ENCODE measurements at regions not wholly inside any gene's neighbourhood (a gene's known extent, or its start where the extent isn't known, plus 50 kb on each side); places are given as distances from the start of the nearest gene placed in this dataset.

DNA sequence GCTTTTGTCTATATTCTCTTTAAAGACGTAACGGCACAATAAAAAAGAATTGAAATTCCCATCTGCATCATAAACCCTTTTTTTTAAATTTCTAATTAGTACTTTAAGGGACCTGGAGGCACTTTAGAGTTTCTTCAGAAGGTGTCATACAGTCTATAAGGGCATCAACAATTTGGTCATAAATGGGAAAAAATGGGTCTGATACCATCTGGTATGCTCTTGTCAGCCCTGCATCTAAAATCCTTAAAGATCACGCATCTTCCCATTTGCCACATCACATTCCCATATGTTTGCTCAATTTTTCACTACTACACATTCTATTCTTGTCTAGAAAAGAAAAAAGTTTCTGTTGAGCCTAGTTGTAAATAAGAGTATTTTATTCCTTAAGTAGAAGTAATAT is 53.8 kb downstream of the COX7C start:
- H3K9me3 ChIP-seq (replicated peaks; ENCODE audit: low read length): no peaks in the 10 kb centered on the region
- no peaks in the 10 kb centered on the region for H3K4me1 ChIP-seq (ENCODE audit: control insufficient read depth, insufficient read depth, low read length)

DNA sequence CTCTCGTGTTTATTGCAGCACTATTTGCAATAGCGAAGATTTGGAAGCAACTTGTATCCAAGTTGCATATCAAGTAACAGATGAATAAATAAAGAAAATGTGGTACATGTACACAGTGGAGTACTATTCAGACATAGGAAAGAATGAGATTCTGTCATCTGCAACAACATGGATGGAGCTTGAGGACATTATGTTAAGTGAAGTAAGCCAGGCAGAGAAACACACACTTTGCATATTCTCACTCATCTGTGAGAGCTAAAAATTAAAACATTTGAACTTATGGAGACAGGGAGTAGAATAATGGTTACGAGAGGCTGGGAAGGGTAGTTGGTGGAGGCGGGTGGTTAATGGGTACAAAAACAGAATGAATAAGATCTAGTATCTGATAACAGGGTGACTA is 56.3 kb downstream of the COX7C start:
- Histone ChIP-seq H3K4me2 (ENCODE audit: low read length) (no peak overlapping the region), H3K4me1 (ENCODE audit: control insufficient read depth, insufficient read depth, low read length) (no peaks in the 10 kb centered on the region), H3K36me3 (ENCODE audit: insufficient read depth, low read length) (no peaks in the 10 kb centered on the region), H3K9me3 (replicated peaks; ENCODE audit: low read length) (no peaks in the 10 kb centered on the region), H3K27me3 (ENCODE audit: control insufficient read depth, insufficient read depth, low read length) (no peaks in the 10 kb centered on the region), H3K9ac (ENCODE audit: low read depth, low read length) (no peak overlapping the region), H3K4me3 (ENCODE audit: low read length) (no peak overlapping the region)

More for the DNA sequence above, 53.8 kb downstream of the COX7C start:
- Histone ChIP-seq H3K36me3 (ENCODE audit: insufficient read depth, low read length) (no peaks in the 10 kb centered on the region), H3K9ac (ENCODE audit: low read depth, low read length) (no peak overlapping the region), H3K4me2 (ENCODE audit: low read length) (no peak overlapping the region), H3K27me3 (ENCODE audit: control insufficient read depth, insufficient read depth, low read length) (no peaks in the 10 kb centered on the region), H3K4me3 (ENCODE audit: low read length) (no peak overlapping the region)

DNA sequence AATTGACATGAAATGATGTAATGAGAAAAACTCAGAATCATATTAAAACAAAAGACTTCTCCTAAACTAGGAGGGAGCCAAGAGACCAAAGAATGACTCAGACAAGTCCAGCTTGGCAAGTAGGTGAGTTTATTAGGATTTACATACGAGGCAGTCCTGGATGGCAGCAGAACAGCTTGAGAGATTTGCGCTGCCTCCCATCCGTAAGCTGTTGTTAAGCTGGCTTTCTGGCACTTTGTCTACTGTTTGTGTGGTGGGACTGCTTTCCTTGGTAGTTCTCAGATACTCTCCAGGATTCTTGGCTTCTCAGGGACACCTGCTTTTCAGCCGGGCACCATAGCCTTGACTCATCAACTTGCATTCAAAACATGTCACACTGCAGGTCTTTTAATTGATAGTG is 57.6 kb downstream of the COX7C start:
- no peak overlapping the region for H3K9ac ChIP-seq (ENCODE audit: low read depth, low read length)
- no peaks in the 10 kb centered on the region for H3K4me1 ChIP-seq (ENCODE audit: control insufficient read depth, insufficient read depth, low read length)
- no peak overlapping the region for H3K4me3 ChIP-seq (ENCODE audit: low read length)
- H3K27me3 ChIP-seq (ENCODE audit: control insufficient read depth, insufficient read depth, low read length): no peaks in the 10 kb centered on the region
- no peak overlapping the region for H3K4me2 ChIP-seq (ENCODE audit: low read length)
- no peaks in the 10 kb centered on the region for H3K9me3 ChIP-seq (replicated peaks; ENCODE audit: low read length)
- H3K36me3 ChIP-seq (ENCODE audit: insufficient read depth, low read length): no peaks in the 10 kb centered on the region

DNA sequence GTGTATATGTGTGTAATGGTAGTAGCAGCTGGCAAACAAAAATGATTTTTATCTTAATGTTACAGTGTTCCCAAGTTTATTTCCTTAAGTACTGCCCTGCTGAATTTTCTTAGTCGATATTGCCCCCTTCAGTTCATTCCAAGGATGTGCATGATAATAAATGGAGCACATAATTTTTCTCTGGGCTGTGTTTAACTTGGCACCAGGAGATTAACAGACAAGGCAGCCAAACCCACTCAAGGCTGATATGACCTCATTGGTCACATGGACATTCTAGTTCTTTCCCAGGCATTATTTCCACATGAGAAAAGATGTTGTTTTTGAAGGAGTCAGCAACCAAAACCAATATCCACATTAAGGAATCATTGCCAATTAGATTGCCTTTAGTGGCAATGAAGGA is 61.8 kb downstream of the COX7C start:
- Histone ChIP-seq H3K27me3 (ENCODE audit: control insufficient read depth, insufficient read depth, low read length) (peaks cover 10% of the 10 kb centered on the region), H3K4me1 (ENCODE audit: control insufficient read depth, insufficient read depth, low read length) (no peaks in the 10 kb centered on the region), H3K4me2 (ENCODE audit: low read length) (no peak overlapping the region), H3K4me3 (ENCODE audit: low read length) (no peak overlapping the region), H3K36me3 (ENCODE audit: insufficient read depth, low read length) (no peaks in the 10 kb centered on the region), H3K9me3 (replicated peaks; ENCODE audit: low read length) (no peaks in the 10 kb centered on the region), H3K9ac (ENCODE audit: low read depth, low read length) (no peak overlapping the region)

DNA sequence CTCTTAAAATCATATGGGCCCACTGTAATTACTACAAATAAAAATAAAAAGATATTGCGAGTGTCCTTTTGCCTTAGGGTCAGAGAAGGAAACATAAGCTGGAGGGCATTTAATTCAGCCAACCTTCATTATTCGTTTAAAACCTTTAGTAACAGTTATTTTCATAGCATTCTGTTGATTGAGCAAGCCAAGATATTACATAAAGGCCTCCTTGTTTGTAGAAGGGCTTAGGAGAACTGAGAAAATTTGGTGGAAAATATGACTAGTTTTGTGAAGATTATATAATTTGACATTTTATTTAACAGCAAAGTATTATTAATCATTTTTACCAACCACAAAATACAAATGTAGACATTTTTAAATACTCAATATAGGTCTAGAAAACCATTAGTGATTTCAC is 62.2 kb downstream of the COX7C start:
- peaks cover 10% of the 10 kb centered on the region for H3K27me3 ChIP-seq (ENCODE audit: control insufficient read depth, insufficient read depth, low read length)
- H3K9ac ChIP-seq (ENCODE audit: low read depth, low read length): no peak overlapping the region
- no peaks in the 10 kb centered on the region for H3K36me3 ChIP-seq (ENCODE audit: insufficient read depth, low read length)

DNA sequence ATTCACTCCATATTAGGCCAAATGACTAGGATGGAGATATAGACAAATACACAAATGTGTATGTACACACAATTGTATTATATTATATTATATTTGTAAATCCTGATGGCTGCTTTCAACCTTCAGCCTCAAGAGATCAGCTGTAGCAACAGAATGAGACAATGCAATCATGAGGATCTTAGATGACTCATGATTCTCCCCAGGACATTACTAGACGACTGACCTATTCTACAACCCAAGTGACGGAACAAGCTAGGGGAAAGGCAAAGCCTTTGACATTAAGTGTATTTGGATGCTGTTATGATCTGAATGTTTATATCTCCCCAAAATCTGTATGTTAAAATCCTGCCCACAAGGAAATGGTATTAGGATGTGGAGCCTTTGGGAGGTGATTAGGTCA is 66.5 kb downstream of the COX7C start:
- H3K4me1 ChIP-seq (ENCODE audit: control insufficient read depth, insufficient read depth, low read length): no peaks in the 10 kb centered on the region
- H3K4me2 ChIP-seq (ENCODE audit: low read length): no peak overlapping the region
- no peak overlapping the region for H3K4me3 ChIP-seq (ENCODE audit: low read length)
- H3K27me3 ChIP-seq (ENCODE audit: control insufficient read depth, insufficient read depth, low read length): peaks cover 10% of the 10 kb centered on the region
- H3K36me3 ChIP-seq (ENCODE audit: insufficient read depth, low read length): no peaks in the 10 kb centered on the region
- no peaks in the 10 kb centered on the region for H3K9me3 ChIP-seq (replicated peaks; ENCODE audit: low read length)
- H3K9ac ChIP-seq (ENCODE audit: low read depth, low read length): no peak overlapping the region

More for the DNA sequence above, 62.2 kb downstream of the COX7C start:
- no peaks in the 10 kb centered on the region for H3K4me1 ChIP-seq (ENCODE audit: control insufficient read depth, insufficient read depth, low read length)
- H3K4me2 ChIP-seq (ENCODE audit: low read length): no peak overlapping the region
- H3K9me3 ChIP-seq (replicated peaks; ENCODE audit: low read length): no peaks in the 10 kb centered on the region
- H3K4me3 ChIP-seq (ENCODE audit: low read length): no peak overlapping the region

DNA sequence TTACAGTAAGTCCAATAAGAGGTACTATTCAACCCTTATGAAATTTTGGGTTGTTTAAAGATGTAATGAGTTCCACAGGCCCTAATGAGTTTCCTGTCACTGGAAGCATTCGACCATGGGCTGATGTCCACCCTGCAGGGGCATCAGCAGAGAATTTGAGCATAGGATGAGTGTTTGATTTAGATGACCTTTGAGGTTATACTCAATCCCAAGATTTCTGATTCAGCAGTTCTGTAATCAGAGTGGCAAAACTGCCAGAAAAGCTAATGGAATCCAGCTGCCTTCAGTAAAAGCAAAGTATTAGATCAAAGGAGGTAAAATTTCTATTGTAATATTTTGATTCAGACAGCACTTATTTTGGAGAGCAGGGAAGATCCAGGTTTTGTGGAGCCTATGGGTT is 68.3 kb downstream of the COX7C start:
- Histone ChIP-seq H3K9me3 (replicated peaks; ENCODE audit: low read length) (no peaks in the 10 kb centered on the region), H3K4me2 (ENCODE audit: low read length) (no peak overlapping the region), H3K27me3 (ENCODE audit: control insufficient read depth, insufficient read depth, low read length) (peaks cover 10% of the 10 kb centered on the region), H3K9ac (ENCODE audit: low read depth, low read length) (no peak overlapping the region), H3K4me3 (ENCODE audit: low read length) (no peak overlapping the region), H3K36me3 (ENCODE audit: insufficient read depth, low read length) (no peaks in the 10 kb centered on the region), H3K4me1 (ENCODE audit: control insufficient read depth, insufficient read depth, low read length) (no peaks in the 10 kb centered on the region)

DNA sequence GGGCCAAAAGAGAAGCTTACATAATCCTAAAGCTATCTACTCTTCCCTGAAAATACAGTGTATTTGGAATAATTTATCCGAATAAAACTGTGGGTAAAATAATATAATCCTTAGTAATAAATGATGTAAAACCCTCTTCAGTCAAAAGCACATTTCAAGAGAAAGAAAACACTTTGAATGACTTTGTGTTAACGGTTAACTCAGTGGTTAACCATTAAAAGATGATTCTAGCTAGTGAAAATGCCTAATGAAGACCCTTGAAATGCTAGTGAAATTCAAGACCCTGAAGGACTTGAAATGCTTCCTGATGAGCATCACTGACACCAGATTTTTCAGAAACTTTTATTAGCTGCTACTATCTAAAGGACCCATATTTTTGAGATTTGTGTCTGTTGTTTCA is 70.7 kb downstream of the COX7C start:
- Histone ChIP-seq H3K4me2 (ENCODE audit: low read length) (no peak overlapping the region), H3K4me1 (ENCODE audit: control insufficient read depth, insufficient read depth, low read length) (no peaks in the 10 kb centered on the region), H3K9me3 (replicated peaks; ENCODE audit: low read length) (no peaks in the 10 kb centered on the region), H3K36me3 (ENCODE audit: insufficient read depth, low read length) (no peaks in the 10 kb centered on the region), H3K27me3 (ENCODE audit: control insufficient read depth, insufficient read depth, low read length) (no peaks in the 10 kb centered on the region), H3K9ac (ENCODE audit: low read depth, low read length) (no peak overlapping the region), H3K4me3 (ENCODE audit: low read length) (no peak overlapping the region)

DNA sequence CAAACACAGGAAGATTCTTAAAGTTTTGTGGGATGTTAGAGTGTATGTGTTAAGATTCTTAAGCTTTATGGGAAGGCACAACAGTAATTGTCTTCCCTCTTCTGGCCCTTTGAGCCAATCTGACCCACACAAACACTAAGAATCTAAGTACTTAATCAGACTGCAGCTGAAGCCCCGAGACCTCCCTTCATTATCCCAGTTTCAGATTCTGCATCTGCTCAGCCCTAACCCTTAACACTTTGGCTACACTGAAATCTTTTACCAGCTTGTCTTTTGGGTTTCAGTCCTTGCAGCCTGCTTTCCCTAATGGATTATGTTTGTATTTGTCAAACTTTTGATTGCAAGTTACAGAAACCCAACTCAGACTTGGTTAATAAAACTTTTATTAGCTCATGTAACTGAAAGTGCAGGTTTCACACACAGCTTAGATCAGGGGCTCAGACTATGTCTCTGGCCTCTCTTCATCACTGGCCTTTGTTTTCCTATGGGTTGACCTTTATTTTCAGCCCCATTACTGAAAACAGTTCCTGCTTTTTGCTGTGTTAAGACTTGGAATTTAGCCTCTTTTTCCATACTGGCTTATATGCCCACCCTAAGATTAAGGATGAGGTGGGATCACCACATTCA is 71.5 kb downstream of the COX7C start:
- H3K27me3 ChIP-seq (ENCODE audit: control insufficient read depth, insufficient read depth, low read length): no peaks in the 10 kb centered on the region
- no peaks in the 10 kb centered on the region for H3K9me3 ChIP-seq (replicated peaks; ENCODE audit: low read length)

DNA sequence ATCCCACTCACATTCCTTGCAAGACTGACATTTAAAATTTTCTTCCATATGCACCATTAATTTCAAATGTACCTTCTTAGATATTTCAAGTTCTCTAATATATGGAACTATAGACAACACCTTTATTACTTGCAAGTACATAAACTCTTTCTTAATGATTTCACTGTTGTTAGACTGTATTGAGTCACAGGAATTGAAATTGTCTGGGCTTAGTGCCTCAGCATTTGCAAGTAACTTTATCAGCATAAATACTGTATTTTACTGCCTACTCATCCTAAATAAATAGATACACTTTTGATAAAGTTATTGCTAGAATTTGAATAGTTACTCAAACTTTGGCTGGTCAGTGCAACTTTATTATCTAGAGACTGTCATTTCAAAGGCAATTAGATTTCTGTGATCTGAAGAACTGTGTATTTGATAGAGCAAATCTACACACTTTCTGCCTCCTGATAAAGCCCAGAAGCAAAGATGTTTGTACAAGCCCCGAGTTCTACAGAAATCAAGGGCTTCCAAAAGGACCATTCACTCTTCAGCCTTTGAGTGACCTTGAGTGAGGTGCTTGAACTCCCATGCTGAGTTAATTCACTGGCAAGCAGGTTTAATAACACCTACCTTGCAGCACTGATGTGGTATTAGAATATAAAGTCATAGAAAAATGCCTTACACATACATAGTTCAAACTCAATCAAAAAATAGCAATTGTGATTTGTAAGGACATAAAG is 91.6 kb downstream of the COX7C start:
- Histone ChIP-seq H3K9ac (ENCODE audit: low read depth, low read length) (no peak overlapping the region), H3K4me1 (ENCODE audit: control insufficient read depth, insufficient read depth, low read length) (no peaks in the 10 kb centered on the region), H3K36me3 (ENCODE audit: insufficient read depth, low read length) (no peaks in the 10 kb centered on the region), H3K4me2 (ENCODE audit: low read length) (no peak overlapping the region), H3K9me3 (replicated peaks; ENCODE audit: low read length) (no peaks in the 10 kb centered on the region), H3K4me3 (ENCODE audit: low read length) (no peak overlapping the region), H3K27me3 (ENCODE audit: control insufficient read depth, insufficient read depth, low read length) (no peaks in the 10 kb centered on the region)

More for the DNA sequence above, 71.5 kb downstream of the COX7C start:
- H3K4me3 ChIP-seq (ENCODE audit: low read length): no peak overlapping the region
- no peaks in the 10 kb centered on the region for H3K4me1 ChIP-seq (ENCODE audit: control insufficient read depth, insufficient read depth, low read length)
- H3K4me2 ChIP-seq (ENCODE audit: low read length): no peak overlapping the region
- H3K36me3 ChIP-seq (ENCODE audit: insufficient read depth, low read length): no peaks in the 10 kb centered on the region
- H3K9ac ChIP-seq (ENCODE audit: low read depth, low read length): no peak overlapping the region

DNA sequence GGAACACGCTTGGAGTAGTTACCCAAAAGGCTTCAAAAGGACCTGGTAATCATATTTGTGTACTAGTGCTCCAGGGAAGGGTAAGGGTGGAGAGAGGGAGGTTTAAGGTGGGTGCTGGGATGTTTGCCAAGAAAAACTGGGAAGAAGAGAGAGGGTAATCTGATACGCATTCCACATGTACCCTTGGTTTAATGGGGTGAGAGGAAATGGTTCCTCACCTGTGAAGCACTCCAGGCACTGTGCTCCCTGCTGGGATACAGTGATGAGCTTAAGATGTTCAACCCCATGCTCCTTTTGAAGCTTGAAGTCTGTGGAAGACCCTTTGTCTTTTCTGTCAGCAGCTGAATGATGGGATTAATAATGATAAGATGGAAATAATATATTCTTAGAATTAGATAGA is 98.4 kb downstream of the COX7C start:
- peaks cover 5% of the 10 kb centered on the region for H3K27me3 ChIP-seq (ENCODE audit: control insufficient read depth, insufficient read depth, low read length)
- H3K4me1 ChIP-seq (ENCODE audit: control insufficient read depth, insufficient read depth, low read length): no peaks in the 10 kb centered on the region
- H3K4me2 ChIP-seq (ENCODE audit: low read length): no peak overlapping the region
- no peaks in the 10 kb centered on the region for H3K36me3 ChIP-seq (ENCODE audit: insufficient read depth, low read length)
- H3K9me3 ChIP-seq (replicated peaks; ENCODE audit: low read length): no peaks in the 10 kb centered on the region
- no peak overlapping the region for H3K4me3 ChIP-seq (ENCODE audit: low read length)
- no peak overlapping the region for H3K9ac ChIP-seq (ENCODE audit: low read depth, low read length)

Data from skeletal muscle satellite cell (primary cell).